ENCODE measurements at regions not wholly inside any gene's neighbourhood (a gene's known extent, or its start where the extent isn't known, plus 50 kb on each side); places are given as distances from the start of the nearest gene placed in this dataset.

GRCh38 chr18:76759056-76759455 is 63.3 kb upstream of the ZNF236 start:
- Histone ChIP-seq H3K27ac (ENCODE audit: low read depth, low read length) (no peak overlapping the region), H3K9me3 (ENCODE audit: control insufficient read depth, insufficient read depth, low read length) (peaks cover 3% of the 10 kb centered on the region; the same call in 1 of the 2 replicates), H3K4me3 (ENCODE audit: low read depth, low read length) (no peak overlapping the region), H3K27me3 (ENCODE audit: control insufficient read depth, insufficient read depth, low read length) (no peaks in the 10 kb centered on the region)
- TF ChIP-seq CTCF (IDR thresholded peaks at IDR 0.05; ENCODE audit: low read depth, low read length), result no peak
- ChIA-PET CTCF (no interaction called here), POLR2A (no interaction called here)
- no peak for DNase-seq (ENCODE audit: low read depth, low spot score)

GRCh38 chr18:76757925-76758324 is 64.4 kb upstream of the ZNF236 start:
- no peak overlapping the region for H3K27ac ChIP-seq (ENCODE audit: low read depth, low read length)
- TF ChIP-seq CTCF (IDR thresholded peaks at IDR 0.05; ENCODE audit: low read depth, low read length), result no peak
- H3K9me3 ChIP-seq (ENCODE audit: control insufficient read depth, insufficient read depth, low read length), result peaks cover 3% of the 10 kb centered on the region; the same call in 1 of the 2 replicates
- DNase-seq (ENCODE audit: low read depth, low spot score), result no peak
- H3K27me3 ChIP-seq (ENCODE audit: control insufficient read depth, insufficient read depth, low read length), result no peaks in the 10 kb centered on the region
- CTCF ChIA-PET, result no interaction called here
- POLR2A ChIA-PET, result interaction anchor here (0.6 kb wide), 1 partner anchor 204 kb away, joined by 3 read pairs; no protein-coding TSS in a partner anchor
- H3K4me3 ChIP-seq (ENCODE audit: low read depth, low read length), result no peak overlapping the region

GRCh38 chr18:76757335-76757734 is 65.0 kb upstream of the ZNF236 start:
- Histone ChIP-seq H3K4me3 (ENCODE audit: low read depth, low read length) (no peak overlapping the region), H3K27me3 (ENCODE audit: control insufficient read depth, insufficient read depth, low read length) (no peaks in the 10 kb centered on the region), H3K9me3 (ENCODE audit: control insufficient read depth, insufficient read depth, low read length) (peaks cover 3% of the 10 kb centered on the region; the same call in 1 of the 2 replicates), H3K27ac (ENCODE audit: low read depth, low read length) (no peak overlapping the region)
- TF ChIP-seq CTCF (IDR thresholded peaks at IDR 0.05; ENCODE audit: low read depth, low read length), result no peak
- ChIA-PET POLR2A (interaction anchor here (0.6 kb wide), 1 partner anchor 204 kb away, joined by 3 read pairs; no protein-coding TSS in a partner anchor), CTCF (no interaction called here)
- DNase-seq (ENCODE audit: low read depth, low spot score), result no peak

- no peak overlapping the region for H3K4me3 ChIP-seq (ENCODE audit: low read depth, low read length)
- H3K27me3 ChIP-seq (ENCODE audit: control insufficient read depth, insufficient read depth, low read length), result no peaks in the 10 kb centered on the region
- H3K27ac ChIP-seq (ENCODE audit: low read depth, low read length), result no peak overlapping the region
- TF ChIP-seq CTCF (IDR thresholded peaks at IDR 0.05; ENCODE audit: low read depth, low read length), result no peak
- peaks cover 3% of the 10 kb centered on the region; the same call in 1 of the 2 replicates for H3K9me3 ChIP-seq (ENCODE audit: control insufficient read depth, insufficient read depth, low read length)
- DNase-seq (ENCODE audit: low read depth, low spot score), result no peak
- CTCF ChIA-PET, result no interaction called here
- POLR2A ChIA-PET, result no interaction called here
Observed at GRCh38 chr18:76756531-76757253, 65.7 kb upstream of the ZNF236 start.

GRCh38 chr18:76754351-76754750 is 68.0 kb upstream of the ZNF236 start:
- no peak for DNase-seq (ENCODE audit: low read depth, low spot score)
- Histone ChIP-seq H3K4me3 (ENCODE audit: low read depth, low read length) (no peak overlapping the region), H3K27ac (ENCODE audit: low read depth, low read length) (no peak overlapping the region), H3K27me3 (ENCODE audit: control insufficient read depth, insufficient read depth, low read length) (no peaks in the 10 kb centered on the region), H3K9me3 (ENCODE audit: control insufficient read depth, insufficient read depth, low read length) (peaks cover 12% of the 10 kb centered on the region)
- no peak for TF ChIP-seq CTCF (IDR thresholded peaks at IDR 0.05; ENCODE audit: low read depth, low read length)
- ChIA-PET CTCF (interaction anchor here (0.5 to 0.8 kb wide), 2 partner anchors 24 to 48 kb away, joined by 3 read pairs; no protein-coding TSS in a partner anchor), POLR2A (no interaction called here)

Measured in AG04450 (cell line).